OCI-LY3 (cell line): ENCODE measurements at regions not wholly inside any gene's neighbourhood (a gene's known extent, or its start where the extent isn't known, plus 50 kb on each side); places are given as distances from the start of the nearest gene placed in this dataset.

Source experiments
- CTCF ChIP-seq: fragments of 200-600, 300-600 bp; sonication (generic); IDR thresholded peaks from 2 replicates; pipeline ENCODE4 v1.5.1; 2014; ENCODE audit warnings: antibody characterized with exemption, low read length, low read depth
- EZH2phosphoT487 ChIP-seq: fragments of 200-600 bp; shearing (Covaris generic); IDR thresholded peaks from 2 replicates; pipeline ENCODE4 v1.6.1; 2018; ENCODE audit warnings: antibody characterized with exemption, mixed run types, low read depth

DNA sequence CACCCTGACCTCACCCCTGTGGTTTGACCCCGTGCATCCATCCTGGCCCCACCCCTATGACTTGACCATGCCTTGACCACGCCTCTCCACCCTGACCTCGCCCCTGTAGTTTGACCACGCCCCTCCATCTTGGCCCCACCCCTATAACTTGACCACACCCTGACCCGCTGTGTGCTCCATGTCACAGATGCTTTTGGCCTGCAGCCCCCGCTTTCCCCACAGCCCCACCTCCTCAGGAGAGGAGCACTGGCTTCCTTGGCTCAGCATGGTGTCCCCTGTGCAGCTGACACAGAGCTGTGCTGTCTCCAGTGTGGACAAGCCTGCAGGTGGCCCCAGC lies 269.9 kb upstream of the SFSWAP start:
- TF ChIP-seq CTCF (no peak), EZH2phosphoT487 (no peak)
